ENCODE measurements at regions not wholly inside any gene's neighbourhood (a gene's known extent, or its start where the extent isn't known, plus 50 kb on each side); places are given as distances from the start of the nearest gene placed in this dataset.

DNA sequence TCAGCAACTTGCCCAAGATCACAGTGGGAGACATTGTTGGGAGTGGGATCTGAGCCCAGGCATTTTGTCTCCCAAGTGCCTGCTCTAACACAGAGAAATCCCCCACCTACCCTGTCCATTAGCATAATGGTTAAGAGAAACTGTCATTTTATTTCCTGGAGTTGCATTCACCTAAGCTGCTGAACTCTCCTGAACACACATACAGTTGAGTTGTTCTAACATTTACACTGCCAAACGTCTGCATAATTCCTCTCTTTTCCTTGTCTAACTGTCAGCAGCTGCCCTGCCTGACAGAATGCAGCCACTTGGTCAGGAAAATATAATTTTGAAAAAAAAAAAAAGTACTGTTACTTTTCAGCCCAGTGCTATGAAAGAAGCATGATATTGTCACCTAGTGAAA is 396.3 kb upstream of the PIK3C3 start:
- no peaks in the 10 kb centered on the region for H3K27me3 Mint-ChIP-seq (ENCODE audit: insufficient read depth)
- peaks cover 3% of the 10 kb centered on the region for H3K36me3 Mint-ChIP-seq (ENCODE audit: low read depth)

GRCh38 chr18:41553716-41554115 is 401.3 kb upstream of the PIK3C3 start:
- no peak overlapping the region for H3K9ac ChIP-seq (ENCODE audit: extremely low read depth, low read length, poor library complexity, severe bottlenecking)
- no peak for DNase-seq
- no peaks in the 10 kb centered on the region for H3K27me3 ChIP-seq (ENCODE audit: control insufficient read depth, insufficient read depth, low read length, poor library complexity, severe bottlenecking)
- H3K27ac Mint-ChIP-seq = no peak overlapping the region
- no peaks in the 10 kb centered on the region for H3K27me3 Mint-ChIP-seq (ENCODE audit: insufficient read depth)
- no peaks in the 10 kb centered on the region for H3K9me3 Mint-ChIP-seq
- H3K9me3 ChIP-seq (ENCODE audit: control insufficient read depth, low read length) = no peaks in the 10 kb centered on the region
- H3K36me3 ChIP-seq (ENCODE audit: control insufficient read depth, insufficient read depth, low read length) = no peaks in the 10 kb centered on the region
- H3K4me3 ChIP-seq (ENCODE audit: low read length) = no peak overlapping the region
- H3K4me3 Mint-ChIP-seq = no peak overlapping the region
- H3K27ac ChIP-seq (ENCODE audit: low read depth, low read length) = no peak overlapping the region
- WGBS, 2 experiments (ENCODE audit: insufficient coverage in 1 of 2, insufficient read length in 1 of 2) = 81 to 91% methylated on average over 3 to 6 of the region's 6 CpGs
- H3K4me1 Mint-ChIP-seq = no peaks in the 10 kb centered on the region
- TF ChIP-seq, protein P1, sequence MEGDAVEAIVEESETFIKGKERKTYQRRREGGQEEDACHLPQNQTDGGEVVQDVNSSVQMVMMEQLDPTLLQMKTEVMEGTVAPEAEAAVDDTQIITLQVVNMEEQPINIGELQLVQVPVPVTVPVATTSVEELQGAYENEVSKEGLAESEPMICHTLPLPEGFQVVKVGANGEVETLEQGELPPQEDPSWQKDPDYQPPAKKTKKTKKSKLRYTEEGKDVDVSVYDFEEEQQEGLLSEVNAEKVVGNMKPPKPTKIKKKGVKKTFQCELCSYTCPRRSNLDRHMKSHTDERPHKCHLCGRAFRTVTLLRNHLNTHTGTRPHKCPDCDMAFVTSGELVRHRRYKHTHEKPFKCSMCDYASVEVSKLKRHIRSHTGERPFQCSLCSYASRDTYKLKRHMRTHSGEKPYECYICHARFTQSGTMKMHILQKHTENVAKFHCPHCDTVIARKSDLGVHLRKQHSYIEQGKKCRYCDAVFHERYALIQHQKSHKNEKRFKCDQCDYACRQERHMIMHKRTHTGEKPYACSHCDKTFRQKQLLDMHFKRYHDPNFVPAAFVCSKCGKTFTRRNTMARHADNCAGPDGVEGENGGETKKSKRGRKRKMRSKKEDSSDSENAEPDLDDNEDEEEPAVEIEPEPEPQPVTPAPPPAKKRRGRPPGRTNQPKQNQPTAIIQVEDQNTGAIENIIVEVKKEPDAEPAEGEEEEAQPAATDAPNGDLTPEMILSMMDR (conservative IDR thresholded peaks at IDR 0.05) = no peak
- H3K4me1 ChIP-seq (ENCODE audit: control insufficient read depth, insufficient read depth, low read length) = no peaks in the 10 kb centered on the region
- no peaks in the 10 kb centered on the region for H3K36me3 Mint-ChIP-seq (ENCODE audit: low read depth)

More for the DNA sequence above, 396.3 kb upstream of the PIK3C3 start:
- TF ChIP-seq, protein P1 (conservative IDR thresholded peaks at IDR 0.05) = no peak
- no peaks in the 10 kb centered on the region for H3K4me1 ChIP-seq (ENCODE audit: control insufficient read depth, insufficient read depth, low read length)
- no peak overlapping the region for H3K27ac ChIP-seq (ENCODE audit: low read depth, low read length)
- H3K9me3 Mint-ChIP-seq = no peaks in the 10 kb centered on the region
- no peaks in the 10 kb centered on the region for H3K27me3 ChIP-seq (ENCODE audit: control insufficient read depth, insufficient read depth, low read length, poor library complexity, severe bottlenecking)
- H3K4me1 Mint-ChIP-seq = peaks cover 22% of the 10 kb centered on the region
- no peaks in the 10 kb centered on the region for H3K36me3 ChIP-seq (ENCODE audit: control insufficient read depth, insufficient read depth, low read length)
- H3K4me3 ChIP-seq (ENCODE audit: low read length) = no peak overlapping the region
- WGBS, 2 experiments (ENCODE audit: insufficient coverage in 1 of 2, insufficient read length in 1 of 2) = 73 to 83% methylated on average over 1 of the region's 1 CpG
- DNase-seq = no peak
- no peak overlapping the region for H3K9ac ChIP-seq (ENCODE audit: extremely low read depth, low read length, poor library complexity, severe bottlenecking)
- no peak overlapping the region for H3K27ac Mint-ChIP-seq
- H3K4me3 Mint-ChIP-seq = no peak overlapping the region
- no peaks in the 10 kb centered on the region for H3K9me3 ChIP-seq (ENCODE audit: control insufficient read depth, low read length)

DNA sequence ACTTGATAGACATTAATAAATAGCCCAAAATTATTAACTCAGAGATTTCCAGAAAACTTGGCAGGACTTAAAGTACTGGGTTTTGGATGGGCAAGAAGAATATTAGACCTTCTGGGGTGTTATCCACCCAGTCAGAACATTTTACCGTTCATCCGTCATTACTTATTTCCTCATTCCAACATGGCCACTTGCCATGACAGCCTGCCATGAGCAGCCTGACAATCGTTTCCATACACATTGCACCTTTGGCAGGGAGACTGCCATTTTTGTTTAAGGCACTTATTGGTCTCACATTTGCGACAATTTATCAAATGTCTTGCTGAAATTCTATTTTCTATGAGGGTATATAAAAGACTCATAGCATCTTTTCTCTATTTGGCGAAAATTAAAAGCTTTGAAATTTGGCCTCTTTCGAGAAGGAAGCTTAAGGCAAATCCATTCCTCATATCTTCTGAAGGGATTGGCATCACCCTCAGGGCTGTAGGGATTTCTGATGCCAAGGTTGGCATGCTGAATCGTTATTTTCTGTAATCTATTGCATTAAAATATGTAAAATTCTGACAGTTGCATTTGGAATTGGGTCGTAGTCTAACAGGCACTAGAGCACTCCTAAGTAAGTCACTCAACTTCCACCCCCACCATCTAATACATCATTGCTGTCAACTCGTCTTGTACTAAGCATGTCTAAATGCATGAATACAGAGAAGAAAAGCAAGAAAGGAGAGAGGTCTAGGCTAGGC is 406.3 kb upstream of the PIK3C3 start:
- Histone ChIP-seq H3K4me3 (ENCODE audit: low read length) (no peak overlapping the region), H3K4me1 (ENCODE audit: control insufficient read depth, insufficient read depth, low read length) (no peaks in the 10 kb centered on the region), H3K27ac (ENCODE audit: low read depth, low read length) (no peak overlapping the region), H3K9ac (ENCODE audit: extremely low read depth, low read length, poor library complexity, severe bottlenecking) (no peak overlapping the region), H3K27me3 (ENCODE audit: control insufficient read depth, insufficient read depth, low read length, poor library complexity, severe bottlenecking) (no peaks in the 10 kb centered on the region), H3K9me3 (ENCODE audit: control insufficient read depth, low read length) (no peaks in the 10 kb centered on the region), H3K36me3 (ENCODE audit: control insufficient read depth, insufficient read depth, low read length) (no peaks in the 10 kb centered on the region)
- Mint-ChIP-seq H3K4me3 (no peak overlapping the region), H3K27ac (no peak overlapping the region), H3K27me3 (ENCODE audit: insufficient read depth) (no peaks in the 10 kb centered on the region), H3K4me1 (peaks cover 7% of the 10 kb centered on the region), H3K36me3 (ENCODE audit: low read depth) (no peaks in the 10 kb centered on the region), H3K9me3 (no peaks in the 10 kb centered on the region)
- WGBS, 2 experiments (ENCODE audit: insufficient coverage in 1 of 2, insufficient read length in 1 of 2) = 93 to 100% methylated on average over 4 to 8 of the region's 9 CpGs
- TF ChIP-seq, protein P1 (conservative IDR thresholded peaks at IDR 0.05) = no peak
- DNase-seq = no peak

Measured in endodermal cell (in vitro differentiated cells).